Liver (tissue), 8 donors: ENCODE measurements at regions not wholly inside any gene's neighbourhood (a gene's known extent, or its start where the extent isn't known, plus 50 kb on each side); places are given as distances from the start of the nearest gene placed in this dataset.

ENCODE experiments used
- DNase-seq: peaks from one replicate; pipeline ENCODE4 v3.0.0-alpha.2; 2017; ENCODE audit warnings: low spot score
- H3K27ac ChIP-seq, 2 donors: one replicate each; pipeline ENCODE4 v1.7.0; 2013; ENCODE audit warnings: inconsistent platforms in 2 of 2, low read length in 2 of 2, control low read depth in 1 of 2, low read depth in 1 of 2, mild to moderate bottlenecking in 1 of 2
- H3K27me3 ChIP-seq, 4 donors: one replicate each; pipeline versions ENCODE4 v1.6.1 to v1.7.0; 2013; ENCODE audit warnings: low read length in 3 of 4, inconsistent platforms in 1 of 4, mild to moderate bottlenecking in 1 of 4, moderate library complexity in 1 of 4; ENCODE audit not compliant: control insufficient read depth in 4 of 4, insufficient read depth in 4 of 4
- H3K36me3 ChIP-seq, 4 donors: one replicate each; pipeline versions ENCODE4 v1.6.1 to v1.7.0; 2013; ENCODE audit warnings: low read length in 3 of 4, mild to moderate bottlenecking in 3 of 4, low read depth in 1 of 4, moderate library complexity in 1 of 4; ENCODE audit not compliant: control insufficient read depth in 4 of 4, insufficient read depth in 3 of 4
- H3K4me1 ChIP-seq, 4 donors: one replicate each; pipeline versions ENCODE4 v1.6.1 to v1.7.0; 2013; ENCODE audit warnings: low read length in 3 of 4, mild to moderate bottlenecking in 3 of 4, moderate library complexity in 1 of 4; ENCODE audit not compliant: control insufficient read depth in 4 of 4, insufficient read depth in 4 of 4
- H3K4me3 ChIP-seq, 3 donors: one replicate each; pipeline versions ENCODE4 v1.6.1 to v1.7.0; 2013; ENCODE audit warnings: low read length in 3 of 3, control low read depth in 1 of 3, low read depth in 1 of 3, mild to moderate bottlenecking in 1 of 3
- H3K9ac ChIP-seq, 2 donors: one replicate each; pipeline ENCODE4 v1.7.0; 2013; ENCODE audit warnings: low read length in 2 of 2, mild to moderate bottlenecking in 2 of 2, moderate library complexity in 2 of 2, control low read depth in 1 of 2, low read depth in 1 of 2
- H3K9me3 ChIP-seq, 4 donors: one replicate each; pipeline versions ENCODE4 v1.6.1 to v1.7.0; 2013; ENCODE audit warnings: low read length in 3 of 4; ENCODE audit not compliant: control insufficient read depth in 4 of 4
- CTCF ChIP-seq: fragments of 150-350 bp; IDR thresholded peaks from 2 replicates; pipeline ENCODE4 v1.5.1; 2017; ENCODE audit warnings: improper control_type of control experiment, low read depth, low read length; ENCODE audit not compliant: missing input control
- FOXA2 ChIP-seq: IDR thresholded peaks from 2 replicates; pipeline ENCODE4 v1.6.1; 2016; ENCODE audit warnings: antibody characterized with exemption
- HNF4A ChIP-seq, 2 donors: conservative IDR thresholded peaks; 2 replicates each; pipeline ENCODE4 v1.6.1; 2016; ENCODE audit warnings: antibody characterized with exemption in 2 of 2, mild to moderate bottlenecking in 2 of 2
- HNF4G ChIP-seq: IDR thresholded peaks from 2 replicates; pipeline ENCODE4 v1.6.1; 2016; ENCODE audit warnings: antibody characterized with exemption
- JUND ChIP-seq, 2 donors: IDR thresholded peaks; 2 replicates each; pipeline ENCODE4 v1.6.1; 2016; ENCODE audit warnings: antibody characterized with exemption in 2 of 2
- NR2F2 ChIP-seq: IDR thresholded peaks from 2 replicates; pipeline ENCODE4 v1.6.1; 2016; ENCODE audit warnings: antibody characterized with exemption
- RAD21 ChIP-seq, 2 donors: IDR thresholded peaks; 2 replicates each; pipeline ENCODE4 v1.6.1; 2016; ENCODE audit warnings: antibody characterized with exemption in 2 of 2, mild to moderate bottlenecking in 2 of 2
- REST ChIP-seq: IDR thresholded peaks from 2 replicates; pipeline ENCODE4 v1.6.1; 2016; ENCODE audit warnings: antibody characterized with exemption, mild to moderate bottlenecking
- SP1 ChIP-seq: IDR thresholded peaks from 2 replicates; pipeline ENCODE4 v1.6.1; 2018; ENCODE audit warnings: antibody characterized with exemption, mild to moderate bottlenecking
- TAF1 ChIP-seq: conservative IDR thresholded peaks from 2 replicates; pipeline ENCODE4 v1.6.1; 2016; ENCODE audit warnings: antibody characterized with exemption, mild to moderate bottlenecking
- WGBS: extraction: QIAGEN DNeasy Blood & Tissue Kit; methylation state at CpG from one replicate; pipeline ENCODE4 v1.1.7; 2013; 5-methylcytosine and 5-hydroxymethylcytosine counted together
- TF ChIP-seq, protein P1 (sequence below): IDR thresholded peaks from 2 replicates; pipeline ENCODE4 v1.6.1; 2016; ENCODE audit warnings: antibody characterized with exemption
- TF ChIP-seq, protein P2 (sequence below): IDR thresholded peaks from 2 replicates; pipeline ENCODE4 v1.6.1; 2016; ENCODE audit warnings: antibody characterized with exemption
- donor health status: healthy.
- donor health status: healthy.
- donor health status: healthy.
- donor health status: healthy.
- donor health status: healthy.

DNA sequence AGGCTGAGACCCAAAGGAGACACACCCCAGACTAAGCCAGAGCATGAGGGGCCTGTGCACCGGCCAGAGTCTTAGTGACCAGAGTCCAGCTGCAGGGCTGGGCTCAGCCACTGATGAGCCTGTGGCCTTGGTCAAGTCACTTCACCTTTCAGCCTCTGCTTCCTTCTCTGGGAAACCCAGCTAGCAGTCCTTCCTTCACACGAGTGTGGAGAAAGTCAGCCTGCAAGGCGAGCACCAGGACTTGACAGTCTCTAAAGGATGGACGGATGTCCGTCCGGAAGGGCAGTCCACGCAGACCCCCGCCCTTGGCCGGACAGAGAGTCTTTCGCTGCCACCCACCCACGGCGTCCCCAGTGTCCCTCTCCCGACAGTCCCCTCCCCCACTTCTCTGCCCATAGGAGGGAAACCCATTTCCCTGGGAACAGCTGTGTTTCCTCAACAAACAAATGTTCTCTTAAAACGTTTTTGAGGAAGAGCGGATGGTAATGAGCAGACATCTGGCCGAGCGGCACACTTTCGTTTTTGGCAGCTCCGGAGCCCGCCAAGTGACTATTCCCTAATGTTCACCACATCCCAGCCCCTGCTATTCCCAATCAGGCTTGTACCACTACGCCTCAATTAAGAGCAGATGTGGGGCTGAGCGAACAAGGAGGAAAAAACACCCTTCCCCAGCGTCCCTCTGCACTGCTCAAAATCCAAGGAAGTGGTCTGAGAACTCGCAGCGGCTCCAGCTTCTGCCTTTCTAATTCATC, 129.1 kb upstream of the SMAD3 start:
- no peak for TF ChIP-seq JUND (IDR thresholded peaks at IDR 0.05)
- no peak for TF ChIP-seq CTCF
- TF ChIP-seq, protein P1, sequence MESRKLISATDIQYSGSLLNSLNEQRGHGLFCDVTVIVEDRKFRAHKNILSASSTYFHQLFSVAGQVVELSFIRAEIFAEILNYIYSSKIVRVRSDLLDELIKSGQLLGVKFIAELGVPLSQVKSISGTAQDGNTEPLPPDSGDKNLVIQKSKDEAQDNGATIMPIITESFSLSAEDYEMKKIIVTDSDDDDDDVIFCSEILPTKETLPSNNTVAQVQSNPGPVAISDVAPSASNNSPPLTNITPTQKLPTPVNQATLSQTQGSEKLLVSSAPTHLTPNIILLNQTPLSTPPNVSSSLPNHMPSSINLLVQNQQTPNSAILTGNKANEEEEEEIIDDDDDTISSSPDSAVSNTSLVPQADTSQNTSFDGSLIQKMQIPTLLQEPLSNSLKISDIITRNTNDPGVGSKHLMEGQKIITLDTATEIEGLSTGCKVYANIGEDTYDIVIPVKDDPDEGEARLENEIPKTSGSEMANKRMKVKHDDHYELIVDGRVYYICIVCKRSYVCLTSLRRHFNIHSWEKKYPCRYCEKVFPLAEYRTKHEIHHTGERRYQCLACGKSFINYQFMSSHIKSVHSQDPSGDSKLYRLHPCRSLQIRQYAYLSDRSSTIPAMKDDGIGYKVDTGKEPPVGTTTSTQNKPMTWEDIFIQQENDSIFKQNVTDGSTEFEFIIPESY: no peak
- no peak for TF ChIP-seq RAD21 (IDR thresholded peaks at IDR 0.05)
- TF ChIP-seq REST: no peak
- no peak for TF ChIP-seq FOXA2
- no peak for TF ChIP-seq HNF4A (conservative IDR thresholded peaks at IDR 0.05)
- TF ChIP-seq, protein P2, sequence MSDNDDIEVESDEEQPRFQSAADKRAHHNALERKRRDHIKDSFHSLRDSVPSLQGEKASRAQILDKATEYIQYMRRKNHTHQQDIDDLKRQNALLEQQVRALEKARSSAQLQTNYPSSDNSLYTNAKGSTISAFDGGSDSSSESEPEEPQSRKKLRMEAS: no peak
- TF ChIP-seq TAF1: no peak
- H3K4me1 ChIP-seq: peaks cover 0 to 7% (median 4%) of the 10 kb centered on the region in 4 donors
- no peaks in the 10 kb centered on the region for H3K27me3 ChIP-seq
- H3K36me3 ChIP-seq: no peaks in the 10 kb centered on the region
- H3K4me3 ChIP-seq: no peak overlapping the region
- H3K9me3 ChIP-seq: no peaks in the 10 kb centered on the region
- DNase-seq: no peak
- H3K9ac ChIP-seq: no peak overlapping the region
- H3K27ac ChIP-seq: peak overlapping the region in 1 of 2 donors; percentile 13
- WGBS: 74% methylated on average over 25 of the region's 25 CpGs

DNA sequence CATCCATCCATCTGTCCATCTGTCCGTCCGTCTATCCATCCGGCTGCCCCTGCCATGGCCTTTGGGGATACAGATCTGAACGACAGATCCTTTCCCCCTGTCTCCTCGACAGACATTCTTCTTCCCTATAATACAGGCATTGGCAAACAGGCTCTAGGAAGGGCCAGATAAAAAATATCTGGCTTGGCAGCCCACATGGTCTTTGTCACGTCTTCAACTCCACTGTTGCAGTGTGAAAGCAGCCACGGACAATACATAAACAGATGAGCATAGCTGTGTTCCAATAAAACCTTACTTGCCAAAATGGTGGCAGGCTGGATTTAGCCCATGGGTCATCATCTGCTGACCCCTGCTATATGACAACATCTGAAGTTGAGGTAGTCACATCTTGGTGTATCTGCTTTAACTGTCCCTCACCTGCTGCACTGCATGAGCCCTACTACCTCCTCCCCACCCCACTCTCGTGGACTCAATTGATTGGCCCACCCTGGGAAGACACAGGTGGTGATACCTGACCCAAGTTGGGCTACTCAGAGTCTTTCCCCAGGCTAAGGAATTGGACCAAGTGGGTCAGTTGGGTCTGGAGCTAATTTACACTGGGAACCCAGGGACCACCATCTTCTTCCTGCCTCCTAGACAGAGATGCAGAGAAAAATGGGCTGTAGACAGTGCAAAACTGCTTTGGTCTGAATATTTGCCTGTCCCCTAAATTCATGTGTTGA, 128.4 kb upstream of the SMAD3 start:
- Histone ChIP-seq H3K9me3 (no peaks in the 10 kb centered on the region), H3K36me3 (no peaks in the 10 kb centered on the region), H3K4me1 (peaks cover 0 to 7% (median 3%) of the 10 kb centered on the region in 4 donors), H3K27ac (no peak overlapping the region), H3K4me3 (no peak overlapping the region), H3K9ac (no peak overlapping the region), H3K27me3 (no peaks in the 10 kb centered on the region)
- TF ChIP-seq HNF4G (no peak), SP1 (no peak), CTCF (no peak), JUND (IDR thresholded peaks at IDR 0.05) (no peak), NR2F2 (no peak)
- TF ChIP-seq, protein P2: no peak
- no peak for DNase-seq
- 74% methylated on average over 8 of the region's 8 CpGs for WGBS
